Transverse colon (tissue), 4 donors: ENCODE measurements at regions not wholly inside any gene's neighbourhood (a gene's known extent, or its start where the extent isn't known, plus 50 kb on each side); places are given as distances from the start of the nearest gene placed in this dataset.

Experiments
- DNase-seq: peaks from one replicate; pipeline ENCODE4 v3.0.0-alpha.2; 2019
- H3K27ac ChIP-seq, 4 donors: fragments of 200-600 bp; sonication (generic); 2 replicates each; pipeline ENCODE4 v1.5.1; 2016 to 2018; ENCODE audit warnings: inconsistent platforms in 4 of 4
- H3K27me3 ChIP-seq: fragments of 200-600 bp; sonication (generic); 2 replicates; pipeline ENCODE4 v1.5.1; 2017; ENCODE audit warnings: inconsistent platforms
- H3K36me3 ChIP-seq, 4 donors: fragments of 200-600 bp; sonication (generic); 2 replicates each; pipeline ENCODE4 v1.5.1; 2017 to 2019; ENCODE audit warnings: inconsistent platforms in 4 of 4
- H3K4me1 ChIP-seq, 4 donors: fragments of 200-600 bp; sonication (generic); 2 replicates each; pipeline ENCODE4 v1.5.1; 2017 to 2020; ENCODE audit warnings: inconsistent platforms in 4 of 4
- H3K4me3 ChIP-seq, 4 donors: fragments of 200-600 bp; sonication (generic); 1 replicate in 1 of 4; 2 replicates in 3 of 4; pipeline versions ENCODE4 v1.5.1 to v1.6.1; 2017 to 2019; ENCODE audit warnings: inconsistent platforms in 4 of 4
- H3K9me3 ChIP-seq, 2 donors: fragments of 200-600 bp; sonication (generic); 2 replicates each; pipeline ENCODE4 v1.5.1; 2017 to 2019; ENCODE audit warnings: inconsistent platforms in 2 of 2
- EP300 ChIP-seq: sonication (generic); formaldehyde crosslinking; IDR thresholded peaks from one replicate; pipeline ENCODE4 v1.6.1; 2017; ENCODE audit warnings: antibody characterized with exemption, low read depth
- POLR2A ChIP-seq: fragments of 450-650 bp; IDR thresholded peaks from one replicate; pipeline ENCODE4 v1.6.1; 2016; ENCODE audit warnings: antibody characterized with exemption, mild to moderate bottlenecking, moderate library complexity
- POLR2AphosphoS5 ChIP-seq, 3 donors: sonication (generic); formaldehyde crosslinking; IDR thresholded peaks; one replicate each; pipeline ENCODE4 v1.6.1; 2016; ENCODE audit warnings: antibody characterized with exemption in 3 of 3
- WGBS, 2 donors: methylation state at CpG; one replicate each; pipeline ENCODE4 v1.1.5; 2018; ENCODE audit warnings: low coverage in 1 of 2; 5-methylcytosine and 5-hydroxymethylcytosine counted together
- in situ Hi-C, 4 donors: fragments of 200-750 bp; cut with MboI; loops; one replicate each; pipeline versions ENCODE4 v1.15.0 to v1.15.1; 2017; ENCODE audit warnings: low sequenced_read_pairs in 3 of 4, low pct_ligation_motif_present in 1 of 4, low pct_unique_long_range_greater_than_20kb in 1 of 4
- intact Hi-C: fragments of 100-400 bp; cut with DNase I; formaldehyde crosslinking; loops from one replicate; pipeline ENCODE4 v1.15.1; 2023; ENCODE audit warnings: low total_unique reads
- TF ChIP-seq, protein P1 (sequence below), 5 experiments: fragments of 200-600 bp in 3 of 5; fragments of 450-650 bp in 2 of 5; sonication (generic) in 3 of 5; IDR thresholded peaks; 1 replicate in 2 of 5; 2 replicates in 3 of 5; pipeline ENCODE4 v1.5.1; 2016 to 2017; ENCODE audit warnings: antibody characterized with exemption in 5 of 5, inconsistent platforms in 3 of 5, mild to moderate bottlenecking in 2 of 5, moderate library complexity in 1 of 5

DNA sequence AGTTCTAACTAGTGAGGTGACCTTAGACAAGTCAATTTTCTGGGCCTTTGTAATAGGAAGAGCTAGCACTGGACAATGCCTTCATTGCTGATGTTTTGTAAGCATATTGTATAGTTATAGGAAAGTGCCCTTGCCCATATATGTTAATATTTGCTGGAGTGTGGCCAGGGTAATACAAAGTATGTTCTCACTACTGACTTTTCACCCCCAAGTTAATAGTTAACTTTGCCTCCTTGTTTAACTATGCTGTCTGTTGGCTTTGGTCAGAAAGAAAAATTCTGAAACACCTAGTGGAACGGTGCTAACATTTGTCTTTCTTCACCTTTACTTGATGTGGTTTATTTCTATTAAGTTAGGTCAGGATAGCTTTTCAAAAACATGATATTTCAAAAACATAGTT is 287.4 kb upstream of the CTNNB1 start:
- 30 to 40% methylated on average over 1 of the region's 1 CpG for WGBS, 2 donors
- intact Hi-C loops: no loop called here

DNA sequence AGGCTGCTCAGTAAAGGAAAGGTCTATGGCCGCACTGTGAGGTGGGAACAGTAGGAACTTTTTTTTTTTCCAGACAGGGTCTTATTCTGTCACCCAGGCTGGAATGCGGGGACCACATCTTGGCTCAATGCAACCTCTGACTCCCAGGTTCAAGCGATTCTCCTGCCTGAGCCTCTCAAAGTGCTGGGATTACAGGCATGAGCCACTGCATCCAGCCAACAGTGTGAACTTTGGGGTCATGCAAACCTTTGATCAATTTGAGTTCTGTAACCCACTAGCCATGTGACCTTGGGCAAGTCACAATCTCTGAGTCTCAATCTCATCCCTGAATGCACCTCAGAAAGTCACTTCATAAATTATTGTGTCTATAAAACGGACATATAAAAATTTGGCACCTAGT is 286.8 kb upstream of the CTNNB1 start:
- peaks cover 3 to 26% (median 18%) of the 10 kb centered on the region in 4 donors for H3K4me1 ChIP-seq
- TF ChIP-seq POLR2A (no peak), POLR2AphosphoS5 (IDR thresholded peaks at IDR 0.05) (no peak), EP300 (no peak)
- TF ChIP-seq, protein P1, sequence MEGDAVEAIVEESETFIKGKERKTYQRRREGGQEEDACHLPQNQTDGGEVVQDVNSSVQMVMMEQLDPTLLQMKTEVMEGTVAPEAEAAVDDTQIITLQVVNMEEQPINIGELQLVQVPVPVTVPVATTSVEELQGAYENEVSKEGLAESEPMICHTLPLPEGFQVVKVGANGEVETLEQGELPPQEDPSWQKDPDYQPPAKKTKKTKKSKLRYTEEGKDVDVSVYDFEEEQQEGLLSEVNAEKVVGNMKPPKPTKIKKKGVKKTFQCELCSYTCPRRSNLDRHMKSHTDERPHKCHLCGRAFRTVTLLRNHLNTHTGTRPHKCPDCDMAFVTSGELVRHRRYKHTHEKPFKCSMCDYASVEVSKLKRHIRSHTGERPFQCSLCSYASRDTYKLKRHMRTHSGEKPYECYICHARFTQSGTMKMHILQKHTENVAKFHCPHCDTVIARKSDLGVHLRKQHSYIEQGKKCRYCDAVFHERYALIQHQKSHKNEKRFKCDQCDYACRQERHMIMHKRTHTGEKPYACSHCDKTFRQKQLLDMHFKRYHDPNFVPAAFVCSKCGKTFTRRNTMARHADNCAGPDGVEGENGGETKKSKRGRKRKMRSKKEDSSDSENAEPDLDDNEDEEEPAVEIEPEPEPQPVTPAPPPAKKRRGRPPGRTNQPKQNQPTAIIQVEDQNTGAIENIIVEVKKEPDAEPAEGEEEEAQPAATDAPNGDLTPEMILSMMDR (IDR thresholded peaks at IDR 0.05): no peak
- no peaks in the 10 kb centered on the region for H3K36me3 ChIP-seq
- in situ Hi-C loops: no loop called here
- intact Hi-C loops: no loop called here
- DNase-seq: no peak
- 62 to 72% methylated on average over 3 to 4 of the region's 4 CpGs for WGBS, 2 donors
- no peak overlapping the region for H3K4me3 ChIP-seq
- H3K9me3 ChIP-seq: no peaks in the 10 kb centered on the region
- no peaks in the 10 kb centered on the region for H3K27me3 ChIP-seq
- peak overlapping the region; percentile 30 to 62 (median 52) for H3K27ac ChIP-seq

More for the DNA sequence above, 287.4 kb upstream of the CTNNB1 start:
- no peak for DNase-seq
- Histone ChIP-seq H3K4me1 (peaks cover 3 to 26% (median 18%) of the 10 kb centered on the region in 4 donors), H3K27ac (peak overlapping the region; percentile 30 to 62 (median 52)), H3K27me3 (no peaks in the 10 kb centered on the region), H3K4me3 (no peak overlapping the region), H3K36me3 (no peaks in the 10 kb centered on the region), H3K9me3 (no peaks in the 10 kb centered on the region)
- in situ Hi-C loops: no loop called here
- TF ChIP-seq POLR2A (no peak), POLR2AphosphoS5 (IDR thresholded peaks at IDR 0.05) (no peak)
- TF ChIP-seq, protein P1 (IDR thresholded peaks at IDR 0.05): peak in 1 of 5 experiments; percentile 14

DNA sequence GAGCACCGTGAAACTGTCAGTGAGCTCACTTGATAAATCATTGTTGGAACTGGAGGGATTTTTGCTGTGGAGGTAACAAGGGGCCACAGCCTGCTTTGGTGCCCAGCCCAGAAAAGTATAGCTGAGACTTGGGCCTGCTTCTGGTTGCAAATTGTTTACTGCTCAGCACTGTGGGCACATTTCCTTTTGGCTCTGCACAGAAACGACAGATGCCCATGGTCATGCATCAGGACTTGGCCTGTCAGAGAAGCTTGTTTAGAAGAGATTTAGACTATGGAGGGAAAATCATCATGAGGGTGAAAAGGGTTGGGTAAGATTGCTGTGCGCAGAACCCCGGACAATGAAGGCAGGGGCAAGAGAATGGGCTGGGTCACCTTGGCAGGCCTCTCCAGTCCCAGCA is 286.1 kb upstream of the CTNNB1 start:
- DNase-seq: no peak
- in situ Hi-C loops: no loop called here
- Histone ChIP-seq H3K27ac (no peak overlapping the region), H3K4me3 (no peak overlapping the region), H3K9me3 (no peaks in the 10 kb centered on the region), H3K4me1 (peaks cover 3 to 26% (median 18%) of the 10 kb centered on the region in 4 donors), H3K36me3 (no peaks in the 10 kb centered on the region), H3K27me3 (no peaks in the 10 kb centered on the region)
- intact Hi-C loops: loop anchor here (1.0 kb wide), 1 partner anchor 44 kb away; no protein-coding TSS in a partner anchor
- TF ChIP-seq POLR2A (no peak), EP300 (no peak), POLR2AphosphoS5 (IDR thresholded peaks at IDR 0.05) (no peak)
- TF ChIP-seq, protein P1 (IDR thresholded peaks at IDR 0.05): no peak
- 60 to 77% methylated on average over 4 of the region's 4 CpGs for WGBS, 2 donors

DNA sequence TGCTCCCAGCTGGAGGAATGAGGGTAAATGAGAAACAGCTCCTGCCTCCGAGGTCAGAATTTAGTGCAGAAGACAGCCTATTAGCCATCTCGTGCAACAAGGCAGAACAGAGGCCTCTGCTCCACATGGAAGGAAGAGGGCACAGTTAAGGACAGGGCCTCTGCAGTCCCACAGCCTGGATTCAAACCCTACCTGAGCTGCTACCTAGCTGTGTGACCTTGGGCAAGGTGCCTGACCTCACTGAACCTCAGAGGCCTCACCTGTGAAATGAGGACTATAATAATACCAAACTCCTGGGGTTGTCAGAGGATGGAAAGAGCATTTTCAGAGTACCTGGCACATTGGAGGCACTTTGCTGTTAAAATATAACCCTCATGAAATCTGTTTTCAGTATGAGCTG is 285.7 kb upstream of the CTNNB1 start:
- Histone ChIP-seq H3K27ac (no peak overlapping the region), H3K36me3 (no peaks in the 10 kb centered on the region), H3K27me3 (no peaks in the 10 kb centered on the region), H3K9me3 (no peaks in the 10 kb centered on the region), H3K4me3 (no peak overlapping the region), H3K4me1 (peaks cover 3 to 26% (median 18%) of the 10 kb centered on the region in 4 donors)
- 78% methylated on average over 2 of the region's 2 CpGs; no CpG with 5 or more reads in 1 of the 2 donors for WGBS, 2 donors
- no peak for DNase-seq
- intact Hi-C loops: loop anchor here (1.0 kb wide), 1 partner anchor 44 kb away; no protein-coding TSS in a partner anchor
- no peak for TF ChIP-seq POLR2AphosphoS5 (IDR thresholded peaks at IDR 0.05)
- TF ChIP-seq EP300: no peak
- TF ChIP-seq, protein P1 (IDR thresholded peaks at IDR 0.05): no peak
- no peak for TF ChIP-seq POLR2A
- in situ Hi-C loops: no loop called here
